Breast epithelium (tissue), 3 donors: ENCODE measurements at regions not wholly inside any gene's neighbourhood (a gene's known extent, or its start where the extent isn't known, plus 50 kb on each side); places are given as distances from the start of the nearest gene placed in this dataset.

Experiments used
- CTCF ChIP-seq, 3 donors: fragments of 450-650 bp; IDR thresholded peaks; one replicate each; pipeline ENCODE4 v1.5.1; 2016 to 2017; ENCODE audit warnings: antibody characterized with exemption in 3 of 3, mild to moderate bottlenecking in 3 of 3, moderate library complexity in 3 of 3
- POLR2A ChIP-seq: fragments of 450-650 bp; IDR thresholded peaks from one replicate; pipeline ENCODE4 v1.6.1; 2016; ENCODE audit warnings: antibody characterized with exemption, mild to moderate bottlenecking, moderate library complexity
- POLR2AphosphoS5 ChIP-seq, 3 donors: sonication (generic); formaldehyde crosslinking; IDR thresholded peaks; one replicate each; pipeline ENCODE4 v1.6.1; 2017; ENCODE audit warnings: antibody characterized with exemption in 3 of 3

- TF ChIP-seq CTCF (IDR thresholded peaks at IDR 0.05) (no peak), POLR2A (no peak), POLR2AphosphoS5 (IDR thresholded peaks at IDR 0.05) (no peak)
Measured at GRCh38 chr4:136810626-136811025, 721.7 kb downstream of the PCDH18 start.
